LNCaP clone FGC (cell line): ENCODE measurements at regions not wholly inside any gene's neighbourhood (a gene's known extent, or its start where the extent isn't known, plus 50 kb on each side); places are given as distances from the start of the nearest gene placed in this dataset.

Source experiments
- DNase-seq: peaks from one replicate; pipeline ENCODE4 v3.0.0-alpha.2; 2011; ENCODE audit warnings: low read depth
- H3K4me3 ChIP-seq: 2 replicates; pipeline ENCODE4 v1.5.1; 2011; ENCODE audit warnings: mild to moderate bottlenecking, low read depth, low read length, control low read depth
- TF ChIP-seq, protein P1 (sequence below): IDR thresholded peaks from 2 replicates; pipeline ENCODE4 v1.5.1; 2012; ENCODE audit warnings: mild to moderate bottlenecking; ENCODE audit not compliant: control insufficient read depth, insufficient read depth; ENCODE audit errors: extremely low read depth

DNA sequence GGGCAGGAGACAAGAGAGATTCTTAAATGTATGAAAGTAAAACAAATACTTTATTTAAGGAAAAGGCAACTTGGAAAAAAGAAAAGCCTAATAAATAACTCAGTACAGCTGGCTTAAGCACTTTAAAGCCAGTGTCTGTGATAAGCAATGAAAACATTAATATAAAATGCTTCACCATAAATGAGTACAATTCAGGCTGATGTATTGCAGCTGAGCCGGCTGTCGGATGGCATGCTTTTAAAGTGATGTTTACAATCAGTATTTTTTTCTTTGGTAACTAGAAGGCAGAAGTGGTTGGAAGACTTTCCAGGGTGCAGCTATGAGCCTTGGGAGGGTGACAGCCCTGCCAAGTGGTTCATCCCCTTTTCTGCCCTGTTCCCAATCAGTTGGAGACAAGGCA lies 58.7 kb upstream of the CELF4 start:
- no peak for DNase-seq
- H3K4me3 ChIP-seq = no peak overlapping the region
- TF ChIP-seq, protein P1, sequence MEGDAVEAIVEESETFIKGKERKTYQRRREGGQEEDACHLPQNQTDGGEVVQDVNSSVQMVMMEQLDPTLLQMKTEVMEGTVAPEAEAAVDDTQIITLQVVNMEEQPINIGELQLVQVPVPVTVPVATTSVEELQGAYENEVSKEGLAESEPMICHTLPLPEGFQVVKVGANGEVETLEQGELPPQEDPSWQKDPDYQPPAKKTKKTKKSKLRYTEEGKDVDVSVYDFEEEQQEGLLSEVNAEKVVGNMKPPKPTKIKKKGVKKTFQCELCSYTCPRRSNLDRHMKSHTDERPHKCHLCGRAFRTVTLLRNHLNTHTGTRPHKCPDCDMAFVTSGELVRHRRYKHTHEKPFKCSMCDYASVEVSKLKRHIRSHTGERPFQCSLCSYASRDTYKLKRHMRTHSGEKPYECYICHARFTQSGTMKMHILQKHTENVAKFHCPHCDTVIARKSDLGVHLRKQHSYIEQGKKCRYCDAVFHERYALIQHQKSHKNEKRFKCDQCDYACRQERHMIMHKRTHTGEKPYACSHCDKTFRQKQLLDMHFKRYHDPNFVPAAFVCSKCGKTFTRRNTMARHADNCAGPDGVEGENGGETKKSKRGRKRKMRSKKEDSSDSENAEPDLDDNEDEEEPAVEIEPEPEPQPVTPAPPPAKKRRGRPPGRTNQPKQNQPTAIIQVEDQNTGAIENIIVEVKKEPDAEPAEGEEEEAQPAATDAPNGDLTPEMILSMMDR = no peak

DNA sequence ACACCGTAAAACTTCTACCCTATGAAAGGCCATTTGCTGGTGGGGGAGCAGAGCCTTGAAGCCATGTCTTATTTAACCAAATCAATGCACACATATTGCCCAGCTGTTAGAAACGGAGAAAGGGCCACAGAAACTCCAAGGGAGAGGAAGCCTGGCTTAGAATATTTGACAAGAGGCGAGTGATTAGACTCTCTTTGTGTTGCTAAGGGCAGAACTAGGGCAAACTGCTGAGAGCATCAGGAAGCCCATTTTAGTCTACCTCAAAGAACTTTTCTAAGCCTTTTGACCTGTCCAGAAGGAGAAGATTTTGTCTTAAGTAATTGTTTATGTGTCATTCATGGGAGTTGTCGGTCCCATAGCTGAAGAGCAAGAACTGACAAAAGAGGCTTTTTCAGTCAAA lies 54.4 kb upstream of the CELF4 start:
- TF ChIP-seq, protein P1 = no peak
- no peak overlapping the region for H3K4me3 ChIP-seq
- DNase-seq = no peak

DNA sequence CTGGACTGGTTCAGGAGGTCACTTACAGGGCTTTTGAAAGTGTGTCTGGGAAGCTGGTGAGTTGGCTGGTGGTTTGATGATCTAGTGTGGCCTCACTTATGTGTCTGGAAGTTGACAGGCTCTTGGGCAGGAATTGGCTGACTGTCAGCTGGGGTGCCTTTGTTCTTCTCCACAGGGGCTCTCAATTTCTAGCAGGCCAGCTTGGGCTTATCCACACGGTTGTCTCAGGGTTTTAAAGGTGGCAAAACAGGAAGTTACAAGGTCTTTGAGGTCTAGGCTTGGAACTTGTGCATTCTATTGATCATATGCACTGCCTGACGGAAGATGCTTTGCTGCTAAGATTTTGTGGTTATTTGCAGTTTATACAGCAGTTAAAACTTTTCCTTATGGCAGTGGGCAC lies 52.0 kb upstream of the CELF4 start:
- TF ChIP-seq, protein P1 = no peak
- no peak overlapping the region for H3K4me3 ChIP-seq
- no peak for DNase-seq
